Skeletal muscle satellite cell (primary cell): ENCODE measurements at regions not wholly inside any gene's neighbourhood (a gene's known extent, or its start where the extent isn't known, plus 50 kb on each side); places are given as distances from the start of the nearest gene placed in this dataset.
"Not testable (repeated sequence)": the region's sequence is repeated elsewhere in the genome, so short reads cannot be mapped to it uniquely, and the experiment has no call there.

ENCODE experiments used
- H3K27me3 ChIP-seq: 2 replicates; pipeline ENCODE4 v1.7.0; 2013; ENCODE audit warnings: low read length; ENCODE audit not compliant: control insufficient read depth, insufficient read depth
- H3K36me3 ChIP-seq: 2 replicates; pipeline ENCODE4 v1.7.0; 2013; ENCODE audit warnings: mild to moderate bottlenecking, control low read depth, low read length; ENCODE audit not compliant: insufficient read depth
- H3K4me1 ChIP-seq: 2 replicates; pipeline ENCODE4 v1.7.0; 2013; ENCODE audit warnings: low read length; ENCODE audit not compliant: control insufficient read depth, insufficient read depth
- H3K4me2 ChIP-seq: 2 replicates; pipeline ENCODE4 v1.7.0; 2013; ENCODE audit warnings: mild to moderate bottlenecking, low read length
- H3K4me3 ChIP-seq: 2 replicates; pipeline ENCODE4 v1.7.0; 2013; ENCODE audit warnings: low read length
- H3K9ac ChIP-seq: 2 replicates; pipeline ENCODE4 v1.7.0; 2013; ENCODE audit warnings: mild to moderate bottlenecking, low read depth, low read length, moderate library complexity
- H3K9me3 ChIP-seq: replicated peaks from 2 replicates; pipeline ENCODE4 v1.7.0; 2013; ENCODE audit warnings: mild to moderate bottlenecking, control low read depth, low read length

DNA sequence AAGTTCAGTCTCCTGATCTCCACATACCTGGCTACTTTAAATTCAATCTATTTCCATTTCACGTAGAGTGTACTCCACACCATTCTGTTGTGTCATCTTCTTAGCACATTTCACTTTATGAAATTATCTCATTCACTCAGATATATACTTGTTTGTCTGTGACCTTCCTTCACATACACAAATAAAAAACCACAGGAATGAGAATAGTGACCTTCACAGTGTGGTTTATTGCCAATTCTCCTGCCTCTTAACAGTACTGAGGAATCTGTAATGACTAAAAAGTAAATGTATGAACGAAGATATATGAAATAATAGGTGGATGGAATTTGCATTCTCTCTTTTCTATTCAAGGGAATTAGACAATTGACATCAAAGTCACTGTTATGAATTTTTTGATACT lies 183.9 kb upstream of the PCDH7 start:
- peaks cover 26% of the 10 kb centered on the region for H3K27me3 ChIP-seq
- H3K4me2 ChIP-seq = no peak overlapping the region
- H3K36me3 ChIP-seq = no peaks in the 10 kb centered on the region
- peaks cover 13% of the 10 kb centered on the region for H3K4me1 ChIP-seq
- no peak overlapping the region for H3K4me3 ChIP-seq
- H3K9me3 ChIP-seq = no peaks in the 10 kb centered on the region
- no peak overlapping the region for H3K9ac ChIP-seq

DNA sequence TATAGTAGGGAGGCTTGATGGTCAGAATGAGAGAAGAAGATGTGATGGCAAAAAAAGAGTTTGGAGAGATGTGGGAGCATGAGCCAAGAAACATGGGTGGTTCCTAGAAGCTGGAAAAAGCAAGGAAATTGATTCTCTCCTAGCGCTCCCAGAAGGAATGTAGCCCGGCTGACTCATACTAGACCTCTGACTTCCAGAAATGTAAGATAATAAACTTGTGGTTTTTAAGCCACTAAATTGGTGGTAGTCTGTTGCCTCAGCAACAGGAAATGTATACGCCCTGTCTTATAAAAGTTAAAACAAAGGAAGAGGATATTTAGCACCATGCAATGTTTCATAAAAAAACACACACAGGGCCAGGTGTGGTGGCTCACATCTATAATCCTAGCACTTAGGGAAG lies 182.7 kb upstream of the PCDH7 start:
- H3K4me1 ChIP-seq = peaks cover 13% of the 10 kb centered on the region
- no peaks in the 10 kb centered on the region for H3K9me3 ChIP-seq
- peaks cover 16% of the 10 kb centered on the region for H3K27me3 ChIP-seq
- H3K4me2 ChIP-seq = no peak overlapping the region
- H3K36me3 ChIP-seq = no peaks in the 10 kb centered on the region
- no peak overlapping the region for H3K4me3 ChIP-seq
- H3K9ac ChIP-seq = no peak overlapping the region

DNA sequence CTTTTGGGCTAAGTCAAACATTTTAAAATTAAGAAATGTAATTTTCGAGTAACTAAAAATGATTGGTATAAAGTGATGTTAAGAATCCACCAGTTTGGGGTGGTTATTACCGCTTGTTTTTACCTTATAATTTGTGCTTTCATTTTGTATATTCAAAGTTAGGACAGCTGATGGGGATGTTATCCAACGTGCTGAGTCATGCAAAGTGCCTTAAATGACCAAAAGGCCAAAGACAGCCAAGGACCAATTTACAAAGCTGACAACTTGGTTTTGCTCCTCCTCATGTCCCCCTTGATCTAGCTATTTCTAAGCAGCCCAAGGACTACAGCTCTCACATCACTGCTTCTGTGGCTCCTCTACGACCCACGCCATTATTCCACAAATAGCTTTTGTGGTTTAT lies 181.4 kb upstream of the PCDH7 start:
- H3K9ac ChIP-seq = no peak overlapping the region
- H3K4me1 ChIP-seq = peaks cover 13% of the 10 kb centered on the region
- H3K4me2 ChIP-seq = no peak overlapping the region
- H3K27me3 ChIP-seq = peaks cover 24% of the 10 kb centered on the region
- no peak overlapping the region for H3K4me3 ChIP-seq
- H3K36me3 ChIP-seq = no peaks in the 10 kb centered on the region
- no peaks in the 10 kb centered on the region for H3K9me3 ChIP-seq

DNA sequence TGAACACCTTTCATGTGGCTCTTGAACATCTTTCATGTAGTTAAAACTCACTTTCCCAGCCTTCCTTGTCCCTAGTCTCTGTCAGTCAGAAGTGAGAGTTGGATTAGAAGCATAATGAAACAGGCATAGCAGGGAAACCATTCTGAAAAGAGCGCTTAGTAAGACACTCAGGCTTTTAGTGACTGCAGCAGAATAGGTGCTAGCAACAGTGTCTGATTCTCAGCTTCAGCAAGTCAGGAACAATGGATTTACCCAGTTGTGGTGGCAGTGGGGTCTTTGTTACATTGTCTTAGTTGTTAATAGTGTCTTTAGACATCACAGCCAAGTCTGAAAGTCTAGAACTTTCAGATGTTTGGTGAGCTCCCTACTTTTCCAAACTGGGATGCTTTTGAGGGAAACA lies 177.1 kb upstream of the PCDH7 start:
- H3K4me3 ChIP-seq = no peak overlapping the region
- H3K9me3 ChIP-seq = no peaks in the 10 kb centered on the region
- peaks cover 26% of the 10 kb centered on the region for H3K27me3 ChIP-seq
- no peaks in the 10 kb centered on the region for H3K36me3 ChIP-seq
- no peak overlapping the region for H3K9ac ChIP-seq
- H3K4me1 ChIP-seq = peaks cover 5% of the 10 kb centered on the region
- H3K4me2 ChIP-seq = no peak overlapping the region

DNA sequence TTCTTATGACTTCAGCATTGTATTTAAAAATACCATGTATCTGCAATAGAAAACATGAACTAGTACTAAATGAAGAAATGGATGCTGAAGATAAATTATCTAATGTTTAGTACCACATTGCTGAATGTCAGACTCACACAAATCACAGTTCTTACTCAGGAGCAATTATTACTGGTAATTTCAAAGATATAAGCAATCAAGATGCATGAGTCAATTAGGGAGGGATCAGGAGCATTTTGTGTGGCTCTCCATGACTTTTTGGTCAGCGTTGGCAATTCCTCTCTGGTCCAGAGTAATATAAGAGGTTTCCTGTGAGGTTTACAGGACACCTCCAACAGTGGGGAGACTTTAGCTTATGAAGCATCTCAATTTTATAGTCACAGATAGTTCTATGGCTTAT lies 167.0 kb upstream of the PCDH7 start:
- no peaks in the 10 kb centered on the region for H3K27me3 ChIP-seq
- no peaks in the 10 kb centered on the region for H3K9me3 ChIP-seq
- H3K4me3 ChIP-seq = no peak overlapping the region
- H3K36me3 ChIP-seq = no peaks in the 10 kb centered on the region
- H3K9ac ChIP-seq = no peak overlapping the region
- H3K4me2 ChIP-seq = no peak overlapping the region
- H3K4me1 ChIP-seq = no peaks in the 10 kb centered on the region

DNA sequence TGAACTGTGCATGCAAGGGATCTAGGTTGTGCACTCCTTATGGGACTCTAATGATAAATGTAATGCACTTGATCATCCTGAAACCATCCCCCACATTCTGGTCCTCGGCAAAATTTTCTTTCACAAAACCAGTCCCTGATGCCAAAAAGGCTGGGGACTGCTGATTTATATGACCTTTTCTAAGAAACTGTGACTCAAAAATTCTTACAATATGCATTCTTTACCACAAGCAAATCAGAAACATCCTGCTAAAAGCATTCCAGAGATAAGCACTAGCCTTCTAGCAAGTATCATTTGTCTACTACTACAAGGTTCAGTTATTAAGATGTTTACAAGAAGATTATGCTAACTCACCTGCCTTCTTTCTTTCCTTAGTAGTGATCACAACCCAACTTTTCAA lies 166.5 kb upstream of the PCDH7 start:
- H3K27me3 ChIP-seq = no peaks in the 10 kb centered on the region
- H3K36me3 ChIP-seq = no peaks in the 10 kb centered on the region
- no peak overlapping the region for H3K9ac ChIP-seq

DNA sequence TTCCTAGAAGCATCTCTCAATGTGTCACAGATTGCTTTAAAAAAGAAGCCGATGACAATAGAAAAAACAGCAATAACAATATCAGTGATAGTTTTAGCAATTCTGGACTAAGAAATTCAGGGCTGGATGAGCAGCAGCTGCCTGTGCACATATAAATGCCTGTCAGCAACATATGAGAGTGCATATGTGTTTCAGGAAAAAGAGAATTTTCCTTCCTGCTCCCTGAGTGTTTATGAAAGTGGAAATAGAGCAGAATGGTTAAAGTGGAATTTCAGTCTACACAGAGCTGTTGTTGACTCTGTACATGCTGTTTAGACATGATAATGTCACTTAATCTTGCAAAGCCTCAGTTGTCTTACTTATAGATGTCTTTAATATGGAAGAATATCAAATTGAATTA lies 164.4 kb upstream of the PCDH7 start:
- Histone ChIP-seq H3K9ac (no peak overlapping the region), H3K4me3 (no peak overlapping the region), H3K27me3 (no peaks in the 10 kb centered on the region), H3K4me2 (no peak overlapping the region), H3K4me1 (no peaks in the 10 kb centered on the region), H3K9me3 (no peaks in the 10 kb centered on the region), H3K36me3 (no peaks in the 10 kb centered on the region)

More for the DNA sequence above, 166.5 kb upstream of the PCDH7 start:
- no peaks in the 10 kb centered on the region for H3K4me1 ChIP-seq
- H3K9me3 ChIP-seq = no peaks in the 10 kb centered on the region
- no peak overlapping the region for H3K4me3 ChIP-seq
- no peak overlapping the region for H3K4me2 ChIP-seq

DNA sequence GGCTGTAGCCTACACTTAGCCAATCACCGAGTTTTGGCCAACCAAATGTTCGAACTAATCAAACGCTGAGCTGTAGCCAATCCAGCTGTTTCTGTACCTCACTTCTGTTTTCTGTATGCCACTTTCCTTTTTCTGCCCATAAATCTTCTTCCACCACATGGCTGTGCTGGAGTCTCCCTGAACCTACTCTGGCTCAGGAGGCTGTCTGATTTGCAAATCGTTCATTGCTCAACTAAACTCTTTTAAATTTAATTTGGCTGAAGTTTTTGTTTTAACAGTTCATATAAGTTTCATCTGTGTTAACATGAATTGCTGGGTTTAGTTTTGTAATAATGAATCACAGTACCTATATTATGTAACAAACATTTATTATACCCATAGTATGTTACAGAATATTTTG lies 160.7 kb upstream of the PCDH7 start:
- H3K4me2 ChIP-seq = no peak overlapping the region
- H3K4me1 ChIP-seq = no peaks in the 10 kb centered on the region
- H3K4me3 ChIP-seq = no peak overlapping the region
- H3K9ac ChIP-seq = no peak overlapping the region
- no peaks in the 10 kb centered on the region for H3K36me3 ChIP-seq
- peaks cover 5% of the 10 kb centered on the region for H3K27me3 ChIP-seq
- H3K9me3 ChIP-seq = no peaks in the 10 kb centered on the region

DNA sequence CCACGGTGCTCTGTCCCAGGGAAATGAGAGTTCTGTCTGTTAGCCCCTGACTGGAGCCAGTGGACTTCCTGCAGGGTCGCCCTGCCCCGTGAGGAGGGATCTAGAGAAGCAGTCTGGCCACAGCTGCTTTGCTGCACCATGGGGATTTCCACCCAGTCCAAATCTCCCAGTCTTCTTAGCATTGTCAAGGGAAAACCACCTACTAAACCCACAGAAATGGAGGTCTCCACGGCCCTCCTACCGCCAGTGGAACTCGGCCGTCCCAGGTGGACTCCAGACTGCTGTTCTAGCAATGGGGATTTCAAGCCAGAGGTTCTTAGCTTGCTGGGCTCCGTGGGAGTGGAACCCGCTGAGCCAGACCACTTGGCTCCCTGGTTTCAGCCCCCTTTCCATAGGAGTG lies 133.3 kb upstream of the PCDH7 start:
- Histone ChIP-seq H3K4me1 (no peaks in the 10 kb centered on the region), H3K27me3 (no peaks in the 10 kb centered on the region), H3K9me3 (no peaks in the 10 kb centered on the region), H3K9ac (no peak overlapping the region), H3K36me3 (no peaks in the 10 kb centered on the region), H3K4me3 (no peak overlapping the region), H3K4me2 (no peak overlapping the region)

DNA sequence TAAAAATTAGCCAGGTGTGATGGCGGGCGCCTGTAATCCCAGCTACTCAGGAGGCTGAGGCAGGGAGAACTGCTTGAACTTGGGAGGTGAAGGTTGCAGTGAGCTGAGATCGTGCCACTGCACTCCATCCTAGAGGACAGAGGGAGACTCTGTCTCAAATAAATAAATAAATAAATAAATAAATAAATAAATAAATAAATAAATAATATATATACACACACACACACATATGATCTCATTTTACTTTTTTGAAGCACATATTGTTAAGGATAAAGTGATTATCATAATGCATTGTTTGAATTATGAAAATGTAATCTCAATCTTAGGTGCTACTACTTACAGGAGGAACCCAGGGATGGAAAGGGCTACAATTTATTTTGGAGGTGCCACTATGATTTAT lies 130.5 kb upstream of the PCDH7 start:
- not testable (repeated sequence) for H3K27me3 ChIP-seq, H3K9me3 ChIP-seq, H3K36me3 ChIP-seq, H3K9ac ChIP-seq, H3K4me3 ChIP-seq, H3K4me1 ChIP-seq, H3K4me2 ChIP-seq

DNA sequence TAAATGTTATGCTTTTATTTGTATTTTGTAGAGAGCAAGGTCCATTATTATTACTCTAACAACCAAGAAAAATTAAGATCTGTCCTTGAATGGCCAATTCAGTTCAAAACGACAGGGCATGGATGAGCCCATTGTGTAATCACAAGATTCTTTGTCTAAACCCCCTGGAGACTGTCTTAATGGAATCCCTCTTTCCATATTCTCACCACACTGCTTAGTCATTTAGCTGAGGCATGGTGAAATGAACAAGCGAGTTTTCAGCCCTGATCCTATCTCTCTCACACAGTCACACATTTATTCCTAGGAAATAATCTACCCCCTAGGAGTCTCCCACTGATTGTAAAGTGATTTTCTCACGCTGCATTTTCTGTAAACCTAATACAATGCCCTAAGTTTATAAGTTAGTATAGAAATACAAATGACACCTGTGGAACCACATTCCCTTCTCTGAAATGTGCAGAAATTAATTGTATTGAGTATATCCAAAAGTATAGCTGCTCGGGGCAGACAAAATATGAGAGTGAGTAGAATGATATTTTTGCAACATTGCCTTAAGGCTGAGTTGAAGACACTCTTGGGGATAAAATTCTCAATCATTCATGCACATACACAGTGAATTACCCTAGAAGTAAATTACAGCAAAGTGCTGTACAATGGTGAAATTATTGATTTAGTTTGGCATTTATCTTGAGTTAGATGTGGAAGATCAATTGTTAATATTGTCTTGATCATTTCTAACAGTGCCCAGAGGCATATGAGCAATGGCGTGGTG lies 119.7 kb upstream of the PCDH7 start:
- H3K9ac ChIP-seq = no peak overlapping the region
- no peak overlapping the region for H3K4me2 ChIP-seq
- no peaks in the 10 kb centered on the region for H3K4me1 ChIP-seq
- H3K36me3 ChIP-seq = no peaks in the 10 kb centered on the region
- H3K27me3 ChIP-seq = no peaks in the 10 kb centered on the region
- H3K4me3 ChIP-seq = no peak overlapping the region
- H3K9me3 ChIP-seq = no peaks in the 10 kb centered on the region

DNA sequence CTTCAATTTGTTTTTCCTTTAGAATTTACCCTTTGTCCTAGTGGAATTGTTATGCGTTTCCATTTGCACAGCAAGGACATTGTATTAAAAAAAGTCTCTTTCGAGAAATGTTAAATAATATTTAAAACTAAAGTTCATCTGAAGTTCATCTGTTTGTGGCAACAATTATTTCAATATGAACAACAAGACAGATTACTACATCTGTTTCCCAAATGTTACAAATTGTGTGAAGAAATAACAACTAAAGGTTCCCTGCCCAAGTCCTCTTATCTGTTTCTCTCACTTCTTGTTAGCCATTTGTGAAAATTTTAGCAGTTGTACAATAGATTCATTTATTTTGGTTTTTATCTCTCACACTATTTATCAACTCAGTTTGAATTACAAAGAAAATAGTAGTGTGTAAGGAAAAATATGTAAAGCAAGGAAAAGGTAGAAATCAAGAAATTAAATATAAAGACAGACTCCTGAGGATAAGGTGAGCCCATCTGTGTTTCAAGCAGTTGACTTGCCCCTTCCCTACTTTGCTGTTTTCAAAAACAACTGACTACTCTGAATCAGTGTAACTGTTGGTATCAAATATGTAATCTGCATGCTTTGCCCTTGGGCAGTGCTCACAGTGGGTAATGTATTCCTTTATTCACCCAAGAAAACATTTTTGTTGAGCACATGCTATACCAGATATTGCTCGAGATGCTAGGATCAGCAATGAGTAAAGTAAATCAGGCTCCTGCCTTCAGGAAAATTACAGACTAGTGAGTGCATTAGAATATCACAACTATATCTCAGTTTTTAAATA lies 118.9 kb upstream of the PCDH7 start:
- Histone ChIP-seq H3K27me3 (no peaks in the 10 kb centered on the region), H3K4me3 (no peak overlapping the region)

More for the DNA sequence above, 118.9 kb upstream of the PCDH7 start:
- Histone ChIP-seq H3K9ac (no peak overlapping the region), H3K9me3 (no peaks in the 10 kb centered on the region), H3K4me1 (no peaks in the 10 kb centered on the region), H3K36me3 (no peaks in the 10 kb centered on the region), H3K4me2 (no peak overlapping the region)
